MG63 (cell line): ENCODE measurements at regions not wholly inside any gene's neighbourhood (a gene's known extent, or its start where the extent isn't known, plus 50 kb on each side); places are given as distances from the start of the nearest gene placed in this dataset.

Experiments
- DNase-seq: peaks from one replicate; pipeline ENCODE4 v3.0.0-alpha.2; 2020
- H3K27me3 ChIP-seq: fragments of 250-450 bp; sonication (Bioruptor Pico); 2 replicates; pipeline ENCODE4 v1.5.1; 2020; ENCODE audit warnings: mild to moderate bottlenecking, moderate library complexity
- H3K36me3 ChIP-seq: fragments of 250-450 bp; sonication (Bioruptor Pico); 2 replicates; pipeline ENCODE4 v1.5.1; 2020; ENCODE audit warnings: mild to moderate bottlenecking, moderate library complexity
- H3K4me3 ChIP-seq: fragments of 250-450 bp; sonication (Bioruptor Pico); 2 replicates; pipeline ENCODE4 v1.5.1; 2020; ENCODE audit warnings: mild to moderate bottlenecking, moderate library complexity
- H3K9me3 ChIP-seq: fragments of 250-450 bp; sonication (Bioruptor Pico); 2 replicates; pipeline ENCODE4 v1.5.1; 2020; ENCODE audit warnings: mild to moderate bottlenecking, moderate library complexity

GRCh38 chr1:239617259-239617658 lies 230.9 kb downstream of the CHRM3 start:
- no peak for DNase-seq
- Histone ChIP-seq H3K36me3 (no peaks in the 10 kb centered on the region), H3K4me3 (no peak overlapping the region), H3K27me3 (no peaks in the 10 kb centered on the region; the same call in 1 of the 2 replicates), H3K9me3 (no peaks in the 10 kb centered on the region)

- H3K9me3 ChIP-seq = no peaks in the 10 kb centered on the region
Measured at GRCh38 chr1:239617731-239618130, 231.4 kb downstream of the CHRM3 start.

DNA sequence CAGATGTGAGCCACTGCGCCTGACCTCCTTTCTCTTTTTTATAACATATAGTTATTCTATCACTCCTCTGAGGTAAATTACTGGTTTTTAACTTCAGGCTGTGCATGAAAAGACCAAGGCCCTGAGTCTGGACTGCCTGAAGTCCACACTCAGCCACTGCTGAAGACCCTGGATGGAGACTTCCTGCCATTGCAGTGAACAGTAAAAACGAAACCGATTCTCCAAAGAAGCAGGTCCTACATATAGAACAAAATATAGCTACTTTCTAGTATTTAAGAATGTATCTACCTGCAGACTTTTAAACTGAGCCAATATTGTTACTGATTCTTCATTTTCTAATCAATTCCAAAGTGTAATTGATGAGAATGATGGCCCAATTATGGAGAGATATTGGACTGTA lies 232.8 kb downstream of the CHRM3 start:
- H3K4me3 ChIP-seq = no peak overlapping the region
- no peaks in the 10 kb centered on the region; the same call in 1 of the 2 replicates for H3K27me3 ChIP-seq
- DNase-seq = no peak
- no peaks in the 10 kb centered on the region for H3K36me3 ChIP-seq
- H3K9me3 ChIP-seq = no peaks in the 10 kb centered on the region

More at GRCh38 chr1:239617731-239618130, 231.4 kb downstream of the CHRM3 start:
- no peaks in the 10 kb centered on the region for H3K36me3 ChIP-seq
- DNase-seq = no peak
- H3K27me3 ChIP-seq = no peaks in the 10 kb centered on the region; the same call in 1 of the 2 replicates
- H3K4me3 ChIP-seq = no peak overlapping the region

DNA sequence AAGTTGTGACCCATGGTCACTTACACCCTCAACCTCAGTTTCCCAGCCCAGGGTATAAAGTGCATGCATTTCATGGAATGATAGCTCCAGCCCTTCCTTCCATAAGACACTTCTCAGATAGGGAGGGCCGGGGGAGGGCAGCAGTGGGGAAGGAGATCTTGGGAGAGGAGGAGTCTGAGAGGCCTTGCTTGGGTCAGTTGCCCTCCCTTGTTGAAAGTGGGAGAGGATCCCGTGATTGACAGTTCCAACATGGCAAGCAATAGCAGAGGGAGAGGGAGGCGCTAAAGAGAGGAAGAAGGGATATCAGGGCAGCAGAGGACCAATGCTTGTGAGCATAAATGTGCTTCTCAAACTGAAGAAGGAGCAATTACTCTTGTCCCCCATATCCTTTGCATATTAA lies 244.4 kb downstream of the CHRM3 start:
- Histone ChIP-seq H3K36me3 (no peaks in the 10 kb centered on the region), H3K27me3 (no peaks in the 10 kb centered on the region), H3K4me3 (no peak overlapping the region), H3K9me3 (no peaks in the 10 kb centered on the region)
- no peak for DNase-seq

DNA sequence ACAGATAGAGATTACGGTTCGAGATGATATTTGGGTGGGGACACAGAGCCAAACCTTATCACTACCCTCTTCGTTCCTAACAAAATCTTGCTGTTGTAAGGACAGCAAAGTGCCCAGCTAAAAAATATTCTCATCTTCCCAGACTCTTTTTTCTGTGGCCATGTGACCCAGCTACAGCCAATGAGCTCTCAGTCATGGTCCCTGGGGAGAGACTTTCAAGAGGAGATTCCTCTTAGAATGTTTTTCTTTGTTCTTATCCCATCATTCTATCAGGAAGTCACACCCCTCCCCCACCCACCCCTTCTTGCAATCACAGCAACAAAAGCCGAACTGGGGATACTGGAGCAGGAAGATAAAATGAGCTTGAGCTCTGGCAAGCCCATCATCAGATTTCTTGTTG lies 247.1 kb downstream of the CHRM3 start:
- Histone ChIP-seq H3K9me3 (no peaks in the 10 kb centered on the region), H3K27me3 (no peaks in the 10 kb centered on the region), H3K4me3 (no peak overlapping the region), H3K36me3 (no peaks in the 10 kb centered on the region)
- no peak for DNase-seq

DNA sequence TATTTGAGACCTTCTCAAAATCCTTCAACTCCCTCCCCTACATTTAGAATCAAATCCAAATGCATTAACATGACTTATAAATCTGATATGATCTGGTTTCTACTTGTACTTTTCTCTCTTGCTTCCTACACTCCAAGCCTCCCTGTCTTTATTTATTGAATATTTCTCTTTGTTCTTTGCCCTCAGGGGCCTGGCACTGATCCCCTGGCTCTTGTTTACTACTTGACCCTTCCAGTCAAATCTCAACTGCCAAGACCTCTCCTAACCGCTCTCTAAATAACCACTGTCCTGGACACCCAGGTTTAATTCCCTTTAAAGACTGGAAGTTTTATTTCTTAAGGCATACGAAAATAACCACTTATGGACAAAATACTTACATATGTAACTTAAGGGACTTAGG lies 248.9 kb downstream of the CHRM3 start:
- no peaks in the 10 kb centered on the region for H3K9me3 ChIP-seq
- no peak for DNase-seq
- no peak overlapping the region for H3K4me3 ChIP-seq
- no peaks in the 10 kb centered on the region for H3K27me3 ChIP-seq
- no peaks in the 10 kb centered on the region for H3K36me3 ChIP-seq

DNA sequence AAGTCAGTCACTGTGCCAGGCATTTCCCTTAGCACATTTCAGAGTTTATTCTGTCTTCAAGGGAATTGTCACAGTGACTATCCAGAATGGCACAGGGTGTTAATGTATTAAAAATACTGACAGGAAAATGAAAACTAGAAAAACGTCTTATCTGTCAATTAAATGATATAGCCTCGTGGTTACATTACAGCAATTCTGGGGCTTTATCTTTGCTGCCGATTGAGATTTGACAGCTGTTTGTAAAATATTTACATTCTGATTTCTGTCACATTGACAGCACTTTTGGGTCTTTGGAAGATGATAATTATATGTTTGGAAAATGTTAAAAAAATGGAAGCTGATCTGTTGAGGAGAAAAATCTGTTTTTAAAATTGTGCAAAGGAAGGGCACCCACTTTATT lies 250.0 kb downstream of the CHRM3 start:
- H3K27me3 ChIP-seq = no peaks in the 10 kb centered on the region
- no peaks in the 10 kb centered on the region for H3K9me3 ChIP-seq
- H3K4me3 ChIP-seq = no peak overlapping the region
- no peak for DNase-seq
- H3K36me3 ChIP-seq = no peaks in the 10 kb centered on the region

DNA sequence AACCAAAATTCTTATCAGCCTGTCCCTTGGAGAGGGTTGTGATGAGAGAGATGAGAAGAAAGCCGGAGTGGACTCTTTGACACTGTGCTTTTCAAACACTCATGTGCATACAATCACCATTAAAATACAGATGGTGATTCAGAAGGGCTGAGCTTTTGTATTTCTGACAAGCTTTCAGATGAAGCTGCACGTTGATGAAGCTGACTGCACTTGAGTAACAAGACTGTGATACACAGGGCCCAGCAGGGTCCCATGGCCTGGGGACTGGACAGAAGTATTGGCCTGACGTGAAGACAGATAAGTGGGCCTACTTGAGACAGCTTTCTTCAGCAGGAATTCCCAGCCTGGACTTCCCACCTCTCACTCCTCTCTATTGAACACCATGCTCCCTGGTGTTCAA lies 258.2 kb downstream of the CHRM3 start:
- no peak overlapping the region for H3K4me3 ChIP-seq
- no peak for DNase-seq
- H3K36me3 ChIP-seq = no peaks in the 10 kb centered on the region
- H3K27me3 ChIP-seq = no peaks in the 10 kb centered on the region
- H3K9me3 ChIP-seq = no peaks in the 10 kb centered on the region

GRCh38 chr1:239647045-239647444 lies 260.7 kb downstream of the CHRM3 start:
- no peak for DNase-seq
- Histone ChIP-seq H3K27me3 (no peaks in the 10 kb centered on the region), H3K36me3 (no peaks in the 10 kb centered on the region), H3K4me3 (no peak overlapping the region), H3K9me3 (no peaks in the 10 kb centered on the region)

DNA sequence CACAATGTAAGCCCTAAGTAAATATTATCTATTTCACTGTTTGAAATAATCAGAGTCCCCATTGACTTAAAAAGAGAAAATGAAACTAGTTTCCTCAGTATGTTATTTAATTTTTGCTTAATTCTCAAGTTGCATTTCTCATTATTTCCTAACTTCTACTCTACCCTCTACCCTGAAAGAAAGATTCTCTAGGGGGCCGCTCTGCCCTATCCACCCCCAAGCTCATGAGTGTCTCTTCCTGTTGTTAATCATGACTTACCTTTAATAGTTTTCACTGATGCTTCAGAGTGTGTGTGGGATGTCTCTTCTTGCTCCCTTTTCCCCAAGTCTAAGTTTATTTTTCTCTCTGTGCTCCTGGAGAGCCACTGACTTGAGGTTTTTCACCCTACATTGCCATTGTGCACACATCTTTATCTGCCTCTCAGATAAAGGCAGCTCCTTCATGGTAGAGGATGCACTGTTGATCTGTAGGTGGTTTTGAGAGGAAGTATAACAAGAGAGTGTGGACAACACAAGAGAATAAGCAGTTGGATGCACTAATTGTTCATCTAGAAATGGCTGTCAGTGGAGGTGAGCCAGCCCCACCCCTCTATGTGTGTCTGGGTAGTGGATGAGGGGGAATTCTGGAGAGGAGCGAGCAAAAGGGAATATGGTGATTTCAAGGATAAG lies 261.7 kb downstream of the CHRM3 start:
- H3K4me3 ChIP-seq = no peak overlapping the region
- no peaks in the 10 kb centered on the region for H3K9me3 ChIP-seq
- H3K36me3 ChIP-seq = no peaks in the 10 kb centered on the region
- no peaks in the 10 kb centered on the region for H3K27me3 ChIP-seq
- DNase-seq = no peak

GRCh38 chr1:239655023-239655422 lies 268.7 kb downstream of the CHRM3 start:
- Histone ChIP-seq H3K27me3 (no peaks in the 10 kb centered on the region), H3K4me3 (no peak overlapping the region), H3K36me3 (no peaks in the 10 kb centered on the region), H3K9me3 (no peaks in the 10 kb centered on the region)
- DNase-seq = no peak

DNA sequence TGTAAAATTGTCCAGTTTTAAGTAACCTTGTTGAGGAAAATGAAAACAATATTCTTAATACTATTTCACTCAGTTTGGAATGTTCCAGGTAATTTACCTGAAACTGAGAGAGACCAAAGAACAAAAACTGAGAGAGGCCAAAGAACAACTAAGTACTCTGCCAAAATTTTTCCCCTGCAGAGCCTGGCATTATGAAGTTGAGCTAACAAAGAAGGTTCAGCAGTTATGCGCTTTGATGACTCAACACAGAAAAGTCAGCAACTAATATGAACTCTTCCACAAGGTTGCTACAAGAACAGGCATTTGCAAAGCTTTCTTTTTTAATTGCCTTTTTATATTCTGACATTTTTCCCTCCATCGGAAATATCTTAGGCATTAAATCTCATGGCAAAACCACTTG lies 270.9 kb downstream of the CHRM3 start:
- H3K27me3 ChIP-seq = no peaks in the 10 kb centered on the region
- no peak for DNase-seq
- H3K36me3 ChIP-seq = no peaks in the 10 kb centered on the region
- H3K4me3 ChIP-seq = no peak overlapping the region
- H3K9me3 ChIP-seq = no peaks in the 10 kb centered on the region

GRCh38 chr1:239662950-239663349 lies 276.6 kb downstream of the CHRM3 start:
- no peak for DNase-seq
- H3K9me3 ChIP-seq = no peaks in the 10 kb centered on the region
- no peak overlapping the region for H3K4me3 ChIP-seq
- no peaks in the 10 kb centered on the region for H3K27me3 ChIP-seq
- no peaks in the 10 kb centered on the region for H3K36me3 ChIP-seq

DNA sequence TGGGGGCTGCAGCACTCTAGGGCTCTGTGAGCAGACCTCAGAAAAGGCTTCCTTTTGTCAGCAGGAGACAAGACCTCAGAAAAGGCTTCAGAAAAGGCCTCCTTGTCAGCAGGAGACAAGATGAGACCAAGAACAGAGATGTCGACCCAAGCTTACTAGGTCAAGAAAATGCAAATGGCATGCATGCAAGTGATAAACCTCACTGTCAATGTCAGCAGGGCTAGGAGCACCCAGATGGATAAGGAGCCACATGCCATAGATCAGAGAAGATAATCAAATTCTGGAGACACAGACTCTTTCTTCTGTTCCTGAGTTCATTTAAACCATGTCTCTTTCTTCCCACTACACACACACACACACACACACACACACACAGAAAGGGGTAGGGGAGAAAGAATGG lies 285.9 kb downstream of the CHRM3 start:
- no peaks in the 10 kb centered on the region for H3K36me3 ChIP-seq
- no peaks in the 10 kb centered on the region for H3K27me3 ChIP-seq
- H3K4me3 ChIP-seq = no peak overlapping the region
- DNase-seq = no peak
- no peaks in the 10 kb centered on the region for H3K9me3 ChIP-seq

DNA sequence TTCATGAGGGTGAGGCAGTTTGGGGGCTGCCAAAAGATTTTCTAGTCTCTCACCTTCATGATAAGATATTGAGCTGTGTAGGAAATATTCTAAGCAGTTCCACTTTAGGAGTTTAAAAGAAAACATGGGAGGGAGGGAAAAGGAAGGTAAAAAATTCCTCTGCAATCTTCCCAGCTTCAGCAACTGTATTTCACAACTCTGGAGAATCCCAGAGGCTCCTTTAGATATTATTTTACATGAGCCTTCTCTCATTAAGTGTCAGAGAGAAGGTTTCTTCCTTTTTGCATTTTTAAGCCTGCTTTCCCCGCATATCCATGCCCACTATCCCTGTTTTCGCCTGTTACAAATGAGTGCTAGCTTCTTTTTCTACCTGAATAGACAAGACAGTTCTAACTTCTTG lies 289.4 kb downstream of the CHRM3 start:
- no peaks in the 10 kb centered on the region for H3K9me3 ChIP-seq
- no peaks in the 10 kb centered on the region for H3K27me3 ChIP-seq
- no peaks in the 10 kb centered on the region for H3K36me3 ChIP-seq
- no peak overlapping the region for H3K4me3 ChIP-seq
- DNase-seq = no peak

DNA sequence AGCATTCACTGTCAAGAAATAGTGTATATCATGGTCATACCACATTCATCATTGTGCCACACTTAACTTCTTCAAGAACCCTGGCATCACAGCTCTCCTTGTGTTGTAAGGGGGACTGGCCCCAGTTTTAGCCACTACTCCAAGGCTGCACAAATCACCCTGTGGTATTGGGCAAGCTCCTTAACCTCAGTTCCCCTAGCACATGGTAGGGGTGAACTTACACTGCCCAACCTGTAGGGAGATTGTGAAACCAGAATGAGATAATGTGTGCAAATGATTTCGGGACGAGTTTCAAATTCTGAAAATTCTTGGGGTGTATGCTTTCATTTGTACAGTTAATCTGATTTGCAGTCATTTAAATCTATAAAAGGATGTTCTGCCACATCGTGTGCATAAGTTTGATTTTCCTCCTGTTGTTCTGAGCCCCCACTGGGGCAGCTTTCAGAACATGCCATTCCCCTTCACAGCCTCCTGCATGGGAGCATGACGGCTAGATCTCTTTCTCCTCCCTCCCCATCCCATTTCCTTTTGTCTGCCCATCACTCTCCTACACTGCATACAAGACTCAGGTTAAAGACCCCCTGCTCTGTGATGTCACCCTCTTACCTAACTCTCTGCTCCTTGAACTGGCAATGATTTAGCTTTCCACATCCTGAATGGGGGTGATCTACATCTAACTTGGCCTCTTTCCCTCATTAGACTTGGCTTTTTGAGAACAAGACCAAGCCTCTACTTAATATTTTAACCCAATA lies 290.3 kb downstream of the CHRM3 start:
- Histone ChIP-seq H3K4me3 (no peak overlapping the region), H3K36me3 (no peaks in the 10 kb centered on the region), H3K27me3 (no peaks in the 10 kb centered on the region), H3K9me3 (no peaks in the 10 kb centered on the region)
- no peak for DNase-seq

DNA sequence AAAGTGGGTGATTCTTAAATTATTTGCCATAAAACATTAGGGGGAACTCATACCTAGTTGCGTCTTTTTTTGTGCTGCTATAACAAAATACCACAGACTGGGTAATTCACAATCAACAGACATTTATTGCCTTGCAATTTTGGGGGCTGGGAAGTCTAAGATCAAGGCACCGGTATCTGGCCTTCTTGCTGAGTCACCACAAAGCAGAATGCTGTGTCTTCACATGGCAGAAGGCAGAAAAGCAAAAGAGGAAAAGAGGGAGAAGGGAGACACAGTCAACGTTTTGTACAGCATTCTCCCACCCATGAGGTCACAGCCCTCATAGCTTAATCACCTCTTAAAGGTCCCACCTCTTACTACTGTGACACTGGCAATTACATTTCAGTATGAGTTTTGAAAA lies 291.0 kb downstream of the CHRM3 start:
- DNase-seq = no peak
- H3K4me3 ChIP-seq = no peak overlapping the region
- no peaks in the 10 kb centered on the region for H3K27me3 ChIP-seq
- no peaks in the 10 kb centered on the region for H3K9me3 ChIP-seq
- no peaks in the 10 kb centered on the region for H3K36me3 ChIP-seq

DNA sequence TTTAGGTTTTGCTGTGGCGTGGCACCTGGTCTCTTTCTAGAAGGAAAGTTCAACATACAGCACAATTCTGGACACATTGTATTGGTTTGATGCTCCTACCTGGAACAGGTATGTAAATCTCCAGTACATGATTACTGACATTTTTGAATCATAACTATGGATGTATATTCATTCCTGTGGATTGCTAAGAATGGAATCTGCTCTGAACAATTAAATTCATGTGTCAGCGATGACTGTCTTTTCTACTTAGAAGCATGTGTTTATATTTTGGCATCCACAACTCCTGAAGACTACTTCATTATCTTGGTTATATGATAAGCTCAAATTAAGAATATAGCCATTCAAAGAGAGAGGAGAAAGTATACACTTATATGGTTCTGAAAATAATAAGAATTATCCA lies 291.8 kb downstream of the CHRM3 start:
- DNase-seq = no peak
- H3K4me3 ChIP-seq = no peak overlapping the region
- H3K9me3 ChIP-seq = no peaks in the 10 kb centered on the region
- no peaks in the 10 kb centered on the region for H3K36me3 ChIP-seq
- H3K27me3 ChIP-seq = peaks cover 4% of the 10 kb centered on the region
